IPS-NIHi11 (cell line): ENCODE measurements at regions not wholly inside any gene's neighbourhood (a gene's known extent, or its start where the extent isn't known, plus 50 kb on each side); places are given as distances from the start of the nearest gene placed in this dataset.

Experiments used
- DNase-seq: peaks from one replicate; pipeline ENCODE4 v3.0.0; 2012; ENCODE audit warnings: mixed read lengths, low spot score

DNA sequence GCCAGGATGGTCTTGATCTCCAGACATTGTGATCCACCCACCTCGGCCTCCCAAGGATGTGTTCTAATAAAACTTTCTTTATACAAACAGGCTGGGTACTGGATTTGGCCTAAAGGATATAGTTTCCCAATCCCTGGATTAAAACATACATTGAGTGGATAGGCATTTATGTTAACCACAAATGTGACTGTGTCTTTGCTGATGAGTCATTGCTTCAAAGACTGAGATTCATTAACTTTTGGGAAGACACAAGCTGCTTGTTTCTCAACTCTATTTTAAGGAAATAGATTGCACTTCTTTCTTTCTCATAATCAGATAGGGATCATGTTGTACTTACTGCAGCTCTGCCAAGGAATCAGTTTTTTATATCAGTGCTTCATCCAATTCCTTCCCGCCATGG, 131.3 kb upstream of the AGA start:
- no peak for DNase-seq

DNA sequence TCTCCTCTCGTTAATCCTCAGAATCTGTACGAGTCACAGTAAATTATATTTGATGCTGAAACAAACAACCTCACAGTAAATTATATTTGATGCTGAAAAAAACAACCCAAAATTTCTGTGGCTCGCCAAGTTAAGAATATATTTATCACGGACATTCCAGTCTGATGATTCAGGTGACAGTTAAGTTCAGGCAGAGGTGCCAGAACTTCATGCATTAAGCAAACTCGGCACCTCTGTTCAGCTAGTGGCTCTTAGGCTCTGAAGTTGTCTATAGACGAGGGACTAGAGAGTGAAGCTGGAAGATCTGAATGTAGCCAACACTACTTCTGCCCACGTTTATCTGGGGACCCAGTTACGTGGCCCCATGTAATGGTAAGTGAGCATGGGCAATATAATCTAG, 132.2 kb upstream of the AGA start:
- DNase-seq = no peak

GRCh38 chr4:177579649-177580048, 137.4 kb upstream of the AGA start:
- no peak for DNase-seq

GRCh38 chr4:177582992-177583391, 140.8 kb upstream of the AGA start:
- DNase-seq = no peak

DNA sequence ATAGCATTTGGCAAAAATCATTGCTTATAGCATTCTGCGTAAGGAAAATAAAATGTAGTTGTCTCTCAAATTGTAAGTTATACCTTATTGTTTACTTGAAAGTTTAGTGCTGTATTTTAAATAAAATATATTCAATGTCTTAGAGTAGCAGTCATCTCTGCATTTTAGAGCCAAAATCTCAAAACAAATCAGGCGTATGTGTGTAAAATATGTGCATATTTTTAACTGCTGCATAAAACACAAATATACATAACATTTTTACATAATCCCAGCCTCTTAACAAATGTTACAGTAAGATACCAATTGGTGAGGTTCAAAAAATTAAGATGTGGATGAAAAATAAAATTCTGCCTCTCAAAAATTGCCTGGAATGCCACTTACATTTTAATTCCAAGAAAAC, 145.8 kb upstream of the AGA start:
- no peak for DNase-seq

- DNase-seq = no peak
Measured at GRCh38 chr4:177595386-177595785, 153.1 kb upstream of the AGA start.

GRCh38 chr4:177596035-177596434, 153.8 kb upstream of the AGA start:
- peak; percentile 50 for DNase-seq

DNA sequence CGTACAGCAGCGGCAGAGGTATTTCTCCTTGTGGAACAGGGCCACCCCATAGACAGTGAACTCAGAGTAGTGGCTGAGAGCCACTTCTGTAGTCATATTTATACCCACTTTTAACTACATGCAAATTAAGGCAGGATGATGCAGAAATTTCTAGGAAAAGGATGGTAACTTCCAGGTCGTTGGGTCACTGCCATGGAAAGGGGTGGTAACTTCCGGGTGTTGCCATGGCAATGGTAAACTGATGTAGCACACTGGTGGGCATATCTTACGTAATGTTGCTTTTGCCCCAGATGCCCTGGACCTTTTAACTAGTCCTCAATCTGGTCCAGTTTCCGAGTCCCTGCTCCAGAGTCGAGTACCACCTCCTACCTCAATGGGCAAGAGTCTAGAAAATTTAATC, 154.8 kb upstream of the AGA start:
- DNase-seq = no peak

GRCh38 chr4:177605252-177605651, 163.0 kb upstream of the AGA start:
- no peak for DNase-seq

- no peak for DNase-seq
Measured at GRCh38 chr4:177607111-177607573, 164.9 kb upstream of the AGA start.

GRCh38 chr4:177611974-177612664, 169.9 kb upstream of the AGA start:
- DNase-seq = no peak

DNA sequence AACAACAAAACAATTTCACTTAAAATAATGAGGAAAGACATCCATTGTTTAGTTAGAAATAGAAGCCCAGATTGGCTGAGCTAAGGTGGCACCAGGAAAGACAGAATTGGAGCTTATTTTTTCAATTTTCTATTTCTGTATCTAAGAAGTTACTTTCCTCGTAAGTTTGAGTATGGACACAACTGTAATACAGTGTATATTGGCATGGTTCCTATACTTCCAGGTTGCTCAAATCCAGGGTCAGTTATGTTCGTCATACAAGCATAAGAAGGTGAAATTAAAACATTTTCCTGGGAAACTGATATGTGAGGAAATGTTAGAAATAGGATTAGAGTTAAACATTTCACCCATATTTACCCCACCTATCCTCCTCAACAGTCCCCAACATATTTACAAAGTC, 170.4 kb upstream of the AGA start:
- no peak for DNase-seq

DNA sequence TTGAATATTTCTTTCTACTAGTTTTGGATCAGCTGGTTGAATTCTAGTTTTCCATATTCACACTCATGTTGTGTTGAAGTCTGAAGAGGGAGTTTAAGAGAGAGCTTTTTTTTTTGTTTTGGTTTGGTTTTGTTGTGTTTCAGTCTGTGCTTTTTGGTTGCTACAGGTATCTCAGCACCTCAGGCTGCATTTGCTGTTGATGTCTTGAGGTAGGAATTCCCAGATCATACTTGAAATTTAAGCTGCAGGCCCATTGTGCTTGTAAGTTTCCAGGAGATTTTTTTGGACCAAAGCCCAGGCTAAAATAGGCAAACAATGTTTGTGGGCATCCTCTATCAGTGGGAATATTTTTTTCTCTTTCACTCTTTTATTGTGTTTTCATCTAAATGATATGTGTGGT, 190.2 kb upstream of the AGA start:
- no peak for DNase-seq

DNA sequence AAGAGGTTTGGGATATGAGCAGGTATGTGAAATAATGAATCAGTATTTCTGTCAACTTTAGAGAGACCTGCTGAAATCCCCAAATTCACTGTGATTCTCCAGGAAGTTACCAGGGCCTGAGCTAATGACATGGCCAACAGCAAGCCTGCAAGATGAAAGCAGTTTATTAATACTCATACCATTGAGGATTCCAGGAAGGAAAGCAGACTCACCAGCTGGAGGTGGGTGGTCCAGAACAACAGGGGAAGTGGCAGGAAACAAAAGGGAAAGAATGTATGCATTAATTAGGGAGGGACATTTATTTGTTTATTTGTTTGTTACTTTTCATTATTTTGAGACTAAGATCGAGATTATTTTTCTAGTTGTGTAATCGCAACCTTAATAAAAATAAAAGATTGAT, 196.6 kb upstream of the AGA start:
- DNase-seq = peak; percentile 24

- DNase-seq = no peak
Measured at GRCh38 chr4:177640864-177641263, 198.6 kb upstream of the AGA start.

DNA sequence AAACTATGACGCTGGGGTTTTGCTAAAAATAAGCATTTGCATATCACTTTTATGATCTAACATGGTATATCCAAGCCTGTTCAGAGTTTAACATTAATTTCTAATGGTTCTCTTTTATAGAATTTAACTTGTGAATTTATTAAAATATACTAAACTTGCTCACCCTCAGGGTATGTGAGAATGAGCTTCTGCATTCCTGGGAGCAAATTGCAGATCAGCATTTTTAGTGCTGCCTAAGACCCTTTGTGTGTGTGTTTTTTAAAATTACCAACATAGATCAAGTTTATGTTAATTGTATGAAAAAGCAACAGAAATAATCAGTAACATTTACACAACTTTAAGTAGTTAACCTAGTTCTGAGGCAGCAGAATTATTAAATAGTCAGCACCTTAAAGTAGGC, 218.0 kb upstream of the AGA start:
- no peak for DNase-seq

DNA sequence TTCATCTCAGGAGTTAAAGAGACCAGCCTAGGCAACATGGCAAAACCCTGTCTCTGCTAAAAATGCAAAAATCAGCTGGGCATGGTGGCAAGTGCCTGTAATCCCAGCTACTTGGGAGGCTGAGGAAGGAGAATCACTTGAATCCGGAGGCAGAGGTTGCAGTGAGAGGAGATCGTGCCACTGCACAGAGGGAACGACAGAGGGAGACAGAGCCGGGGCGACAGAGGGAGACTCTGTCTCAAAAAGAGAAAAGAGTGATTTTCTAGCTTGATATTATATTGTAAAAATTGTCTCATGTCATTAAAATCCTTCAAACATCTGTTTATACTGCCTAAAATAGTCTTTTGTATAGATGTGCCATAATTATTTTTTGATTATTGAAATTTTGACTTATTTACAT, 225.4 kb upstream of the AGA start:
- DNase-seq = no peak

DNA sequence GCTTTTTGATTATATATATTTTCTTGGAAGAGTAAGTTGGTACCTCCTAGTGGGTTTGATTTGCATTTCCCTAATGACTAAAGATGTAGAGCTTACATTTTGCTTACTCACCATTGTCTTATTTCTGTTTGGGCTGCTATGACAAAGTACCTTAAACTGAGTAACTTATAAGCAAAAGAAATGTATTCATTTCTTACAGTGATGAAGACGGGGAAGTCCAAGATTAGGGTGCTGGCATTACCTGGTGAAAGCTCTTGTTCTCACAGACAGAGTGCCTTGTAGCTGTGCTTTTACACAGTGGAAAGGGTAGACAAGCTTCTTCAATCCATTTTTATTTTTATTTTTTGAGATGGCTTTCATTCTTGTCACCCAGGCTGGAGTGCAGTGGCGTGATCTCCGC, 229.2 kb upstream of the AGA start:
- DNase-seq = no peak

DNA sequence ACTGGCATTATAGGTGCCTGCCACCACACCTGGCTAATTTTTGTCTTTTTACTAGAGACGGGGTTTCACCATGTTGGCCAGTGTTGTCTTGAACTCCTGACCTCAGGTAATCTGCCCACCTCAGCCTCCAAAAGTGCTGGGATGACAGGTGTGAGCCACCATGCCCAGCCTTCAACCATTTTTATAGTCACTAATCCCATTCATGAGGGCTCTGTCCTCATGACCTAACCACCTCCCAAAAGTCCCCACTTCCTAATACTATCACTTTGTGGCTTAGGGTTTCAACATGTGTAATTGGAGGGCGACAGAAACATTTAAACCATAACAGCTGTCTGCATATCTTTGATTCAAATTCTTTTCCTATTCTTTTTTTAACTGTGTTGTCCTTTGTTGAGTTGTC, 229.6 kb upstream of the AGA start:
- no peak for DNase-seq

GRCh38 chr4:177673985-177674489, 231.8 kb upstream of the AGA start:
- peak; percentile 15 for DNase-seq

GRCh38 chr4:177680308-177680707, 238.1 kb upstream of the AGA start:
- DNase-seq = no peak

- DNase-seq = no peak
Measured at GRCh38 chr4:177681902-177682301, 239.7 kb upstream of the AGA start.

GRCh38 chr4:177687117-177687516, 244.9 kb upstream of the AGA start:
- DNase-seq = no peak

DNA sequence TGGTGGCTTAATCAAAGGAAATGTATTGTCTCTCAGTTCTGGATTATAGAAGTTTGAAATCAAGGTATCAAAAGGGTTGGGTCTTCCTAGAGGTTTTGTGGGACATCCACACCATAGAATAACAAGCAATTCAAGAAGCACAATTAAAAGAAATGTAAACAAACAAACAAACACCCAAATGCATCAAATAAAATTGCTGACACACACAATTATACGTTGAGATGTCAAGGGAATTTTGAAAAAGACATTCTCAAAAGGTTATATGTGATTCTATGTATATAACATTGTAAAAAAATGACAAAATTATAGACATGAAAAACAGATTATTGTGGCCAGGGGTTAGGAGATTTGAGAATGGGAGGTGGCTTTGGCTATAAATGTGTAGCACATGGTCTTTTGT, 250.7 kb upstream of the AGA start:
- DNase-seq = no peak
